ENCODE measurements at regions not wholly inside any gene's neighbourhood (a gene's known extent, or its start where the extent isn't known, plus 50 kb on each side); places are given as distances from the start of the nearest gene placed in this dataset.

GRCh38 chr10:21169271-21169670 is 272.2 kb upstream of the NEBL start:
- ATAC-seq, result no peak
- intact Hi-C loops (cut with DNase I), result no loop called here
- DNase-seq, result no peak

- no peak for ATAC-seq
- no peak for DNase-seq
- intact Hi-C loops (cut with DNase I), result no loop called here
These were observed 270.3 kb upstream of the NEBL start for GRCh38 chr10:21167288-21168010.

- no peak for DNase-seq
- no peak for ATAC-seq
- intact Hi-C loops (cut with DNase I), result no loop called here
These were observed 269.6 kb upstream of the NEBL start for GRCh38 chr10:21166557-21167287.

- ATAC-seq (no peak), DNase-seq (no peak)
- intact Hi-C loops (cut with DNase I), result no loop called here
These were observed 268.4 kb upstream of the NEBL start for GRCh38 chr10:21165489-21165888.

GRCh38 chr10:21164687-21165086 is 267.6 kb upstream of the NEBL start:
- intact Hi-C loops (cut with DNase I), result no loop called here
- DNase-seq, result no peak
- ATAC-seq, result no peak

- DNase-seq (no peak), ATAC-seq (no peak)
- intact Hi-C loops (cut with DNase I), result no loop called here
These were observed 265.8 kb upstream of the NEBL start for GRCh38 chr10:21162948-21163347.

GRCh38 chr10:21161647-21162046 is 264.5 kb upstream of the NEBL start:
- ATAC-seq (no peak), DNase-seq (no peak)
- intact Hi-C loops (cut with DNase I), result no loop called here

GRCh38 chr10:21161090-21161625 is 264.0 kb upstream of the NEBL start:
- ATAC-seq (no peak), DNase-seq (no peak)
- intact Hi-C loops (cut with DNase I), result no loop called here

GRCh38 chr10:21160116-21160515 is 263.0 kb upstream of the NEBL start:
- ATAC-seq (no peak), DNase-seq (no peak)
- intact Hi-C loops (cut with DNase I), result no loop called here

- DNase-seq (no peak), ATAC-seq (no peak)
- intact Hi-C loops (cut with DNase I), result no loop called here
These were observed 262.6 kb upstream of the NEBL start for GRCh38 chr10:21159669-21160068.

GRCh38 chr10:21158301-21158700 is 261.2 kb upstream of the NEBL start:
- ATAC-seq, result no peak
- no peak for DNase-seq
- intact Hi-C loops (cut with DNase I), result no loop called here

- no peak for ATAC-seq
- intact Hi-C loops (cut with DNase I), result no loop called here
- DNase-seq, result no peak
These were observed 260.6 kb upstream of the NEBL start for GRCh38 chr10:21157664-21158063.

- no peak for DNase-seq
- ATAC-seq, result no peak
- intact Hi-C loops (cut with DNase I), result no loop called here
These were observed 253.1 kb upstream of the NEBL start for GRCh38 chr10:21150166-21150565.

GRCh38 chr10:21146436-21146789 is 249.3 kb upstream of the NEBL start:
- intact Hi-C loops (cut with DNase I), result no loop called here
- DNase-seq (no peak), ATAC-seq (no peak)

GRCh38 chr10:21145751-21146435 is 248.8 kb upstream of the NEBL start:
- ATAC-seq (no peak), DNase-seq (no peak)
- intact Hi-C loops (cut with DNase I), result no loop called here

- DNase-seq, result no peak
These were observed 246.9 kb upstream of the NEBL start for GRCh38 chr10:21144047-21144446.

GRCh38 chr10:21141946-21142492 is 244.9 kb upstream of the NEBL start:
- DNase-seq (no peak), ATAC-seq (no peak)
- intact Hi-C loops (cut with DNase I), result no loop called here

More at GRCh38 chr10:21144047-21144446, 246.9 kb upstream of the NEBL start:
- intact Hi-C loops (cut with DNase I), result no loop called here
- no peak for ATAC-seq

GRCh38 chr10:21138769-21139340 is 241.7 kb upstream of the NEBL start:
- intact Hi-C loops (cut with DNase I), result no loop called here
- DNase-seq, result no peak
- ATAC-seq, result no peak

GRCh38 chr10:21135023-21135931 is 238.2 kb upstream of the NEBL start:
- intact Hi-C loops (cut with DNase I), result no loop called here
- DNase-seq (no peak), ATAC-seq (peak in 1 of 2 donors; percentile 92)

Measured in left cardiac atrium (tissue), 4 donors.